SU-DHL-6 (cell line): ENCODE measurements at regions not wholly inside any gene's neighbourhood (a gene's known extent, or its start where the extent isn't known, plus 50 kb on each side); places are given as distances from the start of the nearest gene placed in this dataset.

ENCODE experiments used
- CTCF ChIP-seq: fragments of 200-600 bp; sonication (generic); IDR thresholded peaks from one replicate; pipeline ENCODE4 v1.5.1; 2017; ENCODE audit warnings: antibody characterized with exemption, mild to moderate bottlenecking, low read length, moderate library complexity; ENCODE audit not compliant: insufficient read depth, poor library complexity, severe bottlenecking
- EZH2phosphoT487 ChIP-seq: fragments of 200-600 bp; sonication (generic), shearing (Covaris generic); conservative IDR thresholded peaks from 2 replicates; pipeline ENCODE4 v1.6.1; 2018; ENCODE audit warnings: mild to moderate bottlenecking, antibody characterized with exemption, low read length, moderate library complexity, mixed read lengths

- no peak for TF ChIP-seq CTCF
- no peak for TF ChIP-seq EZH2phosphoT487
Measured at GRCh38 chr16:63896383-63897109, 1225.3 kb downstream of the CDH11 start.
